ENCODE measurements at regions not wholly inside any gene's neighbourhood (a gene's known extent, or its start where the extent isn't known, plus 50 kb on each side); places are given as distances from the start of the nearest gene placed in this dataset.

DNA sequence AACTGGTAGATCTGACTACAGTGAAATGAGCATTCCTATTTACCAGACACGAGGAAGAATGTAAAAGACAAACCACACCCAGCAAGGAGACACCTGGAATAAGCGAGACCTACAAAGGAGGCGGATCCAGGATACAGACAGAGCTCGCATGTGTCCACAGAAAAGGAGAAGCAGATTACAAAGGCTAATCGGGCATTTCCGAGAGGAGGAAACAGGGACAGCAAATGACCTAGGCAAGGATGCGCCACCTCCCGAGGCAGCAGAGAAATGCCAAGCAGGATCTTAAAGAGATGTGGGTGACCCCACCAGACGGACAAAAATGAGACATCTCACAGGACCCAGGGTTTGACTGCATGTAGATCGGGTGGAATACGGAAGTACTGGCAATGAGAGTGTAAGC, 63.2 kb upstream of the IQSEC1 start:
- no peak for TF ChIP-seq TAF1 (IDR thresholded peaks at IDR 0.05; ENCODE audit: borderline replicate concordance, low read depth, low read length)
- no peak for TF ChIP-seq POLR2A (IDR thresholded peaks at IDR 0.05; ENCODE audit: low read depth, low read length)
